Loucy (cell line): ENCODE measurements at regions not wholly inside any gene's neighbourhood (a gene's known extent, or its start where the extent isn't known, plus 50 kb on each side); places are given as distances from the start of the nearest gene placed in this dataset.

ENCODE experiments used
- H2AFZ ChIP-seq: fragments of 200-600 bp; sonication (generic); 2 replicates; pipeline ENCODE4 v1.6.0; 2016; ENCODE audit warnings: antibody characterized with exemption, mild to moderate bottlenecking, low read length, moderate library complexity
- H3F3A ChIP-seq: fragments of 200-600 bp; 2 replicates; pipeline ENCODE4 v1.6.0; 2016; ENCODE audit warnings: antibody characterized with exemption, low read depth, mild to moderate bottlenecking
- H3K27me3 ChIP-seq: fragments of 200-600 bp; sonication (generic); 2 replicates; pipeline ENCODE4 v1.6.1; 2014; ENCODE audit warnings: low read length, mild to moderate bottlenecking; ENCODE audit not compliant: insufficient read depth, poor library complexity, severe bottlenecking
- H3K36me3 ChIP-seq: fragments of 200-600 bp; sonication (generic); 2 replicates; pipeline ENCODE4 v1.6.1; 2016; ENCODE audit warnings: low read length; ENCODE audit not compliant: insufficient read depth
- H3K4me1 ChIP-seq: fragments of 200-600 bp; sonication (generic); 2 replicates; pipeline ENCODE4 v1.5.1; 2014; ENCODE audit warnings: low read length, mild to moderate bottlenecking; ENCODE audit not compliant: insufficient read depth, poor library complexity, severe bottlenecking
- H3K4me2 ChIP-seq: fragments of 200-600 bp; sonication (generic); 2 replicates; pipeline ENCODE4 v1.6.0; 2014; ENCODE audit warnings: antibody characterized with exemption, low read length, low read depth, mild to moderate bottlenecking; ENCODE audit not compliant: poor library complexity, severe bottlenecking
- H3K4me3 ChIP-seq: fragments of 200-600 bp; sonication (generic); 2 replicates; pipeline ENCODE4 v1.5.1; 2014; ENCODE audit warnings: low read length, mild to moderate bottlenecking, mixed read lengths; ENCODE audit not compliant: poor library complexity, severe bottlenecking
- H3K79me2 ChIP-seq: fragments of 200-600 bp; sonication (generic); 2 replicates; pipeline ENCODE4 v1.6.1; 2014; ENCODE audit warnings: low read length; ENCODE audit not compliant: insufficient read depth
- H3K9ac ChIP-seq: fragments of 200-600 bp; sonication (generic); 2 replicates; pipeline ENCODE4 v1.6.0; 2014; ENCODE audit warnings: mild to moderate bottlenecking, low read depth, low read length, moderate library complexity; ENCODE audit not compliant: poor library complexity, severe bottlenecking
- H3K9me2 ChIP-seq: fragments of 200-600 bp; sonication (generic); replicated peaks from 2 replicates; pipeline ENCODE4 v1.6.1; 2016; ENCODE audit warnings: low read depth, low read length, mixed read lengths
- H3K9me3 ChIP-seq: fragments of 200-600 bp; sonication (generic); 2 replicates; pipeline ENCODE4 v1.6.1; 2014; ENCODE audit warnings: mild to moderate bottlenecking, antibody characterized with exemption, low read length, low read depth; ENCODE audit not compliant: insufficient read depth
- H4K20me1 ChIP-seq: fragments of 200-600 bp; sonication (generic); 2 replicates; pipeline ENCODE4 v1.6.0; 2014; ENCODE audit warnings: antibody characterized with exemption, low read length, mild to moderate bottlenecking; ENCODE audit not compliant: insufficient read depth, poor library complexity, severe bottlenecking
- EZH2phosphoT487 ChIP-seq: fragments of 200-600 bp; IDR thresholded peaks from 2 replicates; pipeline ENCODE4 v1.6.1; 2018; ENCODE audit warnings: antibody characterized with exemption, mild to moderate bottlenecking, moderate library complexity, borderline replicate concordance
- TF ChIP-seq, protein P1 (sequence below): fragments of 200-600 bp; sonication (generic); conservative IDR thresholded peaks from 2 replicates; pipeline ENCODE4 v1.5.1; 2014; ENCODE audit warnings: mild to moderate bottlenecking, antibody characterized with exemption, low read length

DNA sequence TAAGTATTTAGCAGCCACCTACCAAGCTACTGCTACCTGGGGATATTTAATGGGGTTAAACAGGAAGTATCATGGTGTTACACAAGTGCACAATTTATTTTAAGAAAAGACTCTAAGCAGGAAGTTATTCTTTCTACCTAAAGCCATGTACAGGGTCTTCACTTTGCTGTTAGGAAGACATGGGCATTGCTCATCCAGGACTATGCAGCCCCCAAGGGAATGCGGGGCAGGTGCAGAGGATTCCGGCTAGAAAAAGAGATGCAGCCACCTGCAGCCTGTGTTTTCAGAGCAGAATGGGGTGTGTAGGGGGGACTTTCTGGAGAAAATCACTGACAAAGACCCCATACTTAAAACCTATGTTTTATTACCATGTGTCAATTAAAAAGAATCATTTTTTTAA is 399.1 kb upstream of the NOX3 start:
- Histone ChIP-seq H3K27me3 (no peaks in the 10 kb centered on the region), H3K9me3 (peaks cover 3% of the 10 kb centered on the region; the same call in 1 of the 2 replicates), H3K9me2 (no peaks in the 10 kb centered on the region), H2AFZ (peak overlapping the region; percentile 73), H3F3A (peaks cover 4% of the 10 kb centered on the region; the same call in 1 of the 2 replicates), H3K9ac (no peak overlapping the region), H4K20me1 (no peaks in the 10 kb centered on the region), H3K79me2 (no peaks in the 10 kb centered on the region), H3K36me3 (no peaks in the 10 kb centered on the region), H3K4me3 (no peak overlapping the region), H3K4me1 (peaks cover 61% of the 10 kb centered on the region), H3K4me2 (peak overlapping the region; percentile 52)
- TF ChIP-seq, protein P1, sequence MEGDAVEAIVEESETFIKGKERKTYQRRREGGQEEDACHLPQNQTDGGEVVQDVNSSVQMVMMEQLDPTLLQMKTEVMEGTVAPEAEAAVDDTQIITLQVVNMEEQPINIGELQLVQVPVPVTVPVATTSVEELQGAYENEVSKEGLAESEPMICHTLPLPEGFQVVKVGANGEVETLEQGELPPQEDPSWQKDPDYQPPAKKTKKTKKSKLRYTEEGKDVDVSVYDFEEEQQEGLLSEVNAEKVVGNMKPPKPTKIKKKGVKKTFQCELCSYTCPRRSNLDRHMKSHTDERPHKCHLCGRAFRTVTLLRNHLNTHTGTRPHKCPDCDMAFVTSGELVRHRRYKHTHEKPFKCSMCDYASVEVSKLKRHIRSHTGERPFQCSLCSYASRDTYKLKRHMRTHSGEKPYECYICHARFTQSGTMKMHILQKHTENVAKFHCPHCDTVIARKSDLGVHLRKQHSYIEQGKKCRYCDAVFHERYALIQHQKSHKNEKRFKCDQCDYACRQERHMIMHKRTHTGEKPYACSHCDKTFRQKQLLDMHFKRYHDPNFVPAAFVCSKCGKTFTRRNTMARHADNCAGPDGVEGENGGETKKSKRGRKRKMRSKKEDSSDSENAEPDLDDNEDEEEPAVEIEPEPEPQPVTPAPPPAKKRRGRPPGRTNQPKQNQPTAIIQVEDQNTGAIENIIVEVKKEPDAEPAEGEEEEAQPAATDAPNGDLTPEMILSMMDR: no peak
- TF ChIP-seq EZH2phosphoT487: no peak

DNA sequence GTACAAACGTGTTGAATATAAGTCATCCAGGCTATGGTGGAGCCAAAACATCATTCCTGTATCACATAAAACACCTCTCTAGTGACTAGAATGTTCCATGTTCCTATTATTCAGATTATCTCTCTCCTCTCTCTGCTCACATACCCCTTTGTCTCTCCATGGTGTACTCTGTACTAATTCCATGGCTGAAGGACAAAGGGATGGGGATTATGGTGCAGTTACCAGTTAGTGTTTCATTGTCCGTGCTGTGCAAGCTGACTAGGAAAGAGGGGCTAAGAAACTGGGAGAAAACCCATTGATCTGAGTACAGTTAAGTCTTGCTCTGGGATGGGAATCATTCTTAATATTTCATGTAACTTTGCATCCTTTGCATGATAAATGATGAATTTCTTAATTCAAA is 397.4 kb upstream of the NOX3 start:
- Histone ChIP-seq H3K4me1 (peaks cover 61% of the 10 kb centered on the region), H3K36me3 (no peaks in the 10 kb centered on the region), H3K9ac (no peak overlapping the region), H3K4me2 (no peak overlapping the region), H3K27me3 (no peaks in the 10 kb centered on the region), H3K9me2 (no peaks in the 10 kb centered on the region), H3K9me3 (peaks cover under 1% of the 10 kb centered on the region; the same call in 1 of the 2 replicates), H3K4me3 (no peak overlapping the region), H3F3A (peaks cover 5% of the 10 kb centered on the region; the same call in 1 of the 2 replicates), H2AFZ (no peak overlapping the region), H4K20me1 (no peaks in the 10 kb centered on the region), H3K79me2 (no peaks in the 10 kb centered on the region)
- TF ChIP-seq, protein P1: no peak
- TF ChIP-seq EZH2phosphoT487: no peak

DNA sequence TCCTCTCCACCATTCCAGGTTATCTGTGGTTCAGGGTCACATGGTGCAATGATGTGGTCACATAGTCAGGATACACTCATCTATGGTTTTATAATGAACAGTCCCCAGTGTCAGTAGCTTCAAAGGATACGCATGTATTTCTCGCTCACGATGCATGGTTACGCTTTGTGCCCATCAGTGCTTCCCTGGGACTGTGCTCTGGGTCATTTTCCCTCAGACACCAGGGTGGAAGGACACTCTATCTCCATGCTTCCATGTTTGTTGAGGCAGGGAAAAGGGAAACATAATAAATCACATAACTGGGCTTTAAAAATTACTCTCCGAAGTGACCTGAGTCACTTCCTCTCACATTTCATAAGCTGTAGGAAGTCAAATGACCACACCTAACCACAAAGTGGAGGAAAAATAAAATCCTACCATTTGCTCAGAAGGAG is 394.8 kb upstream of the NOX3 start:
- Histone ChIP-seq H3K4me3 (no peak overlapping the region), H2AFZ (no peak overlapping the region), H3K4me1 (peaks cover 47% of the 10 kb centered on the region), H3K79me2 (no peaks in the 10 kb centered on the region), H3F3A (peaks cover 5% of the 10 kb centered on the region; the same call in 1 of the 2 replicates), H3K9me2 (no peaks in the 10 kb centered on the region), H3K36me3 (no peaks in the 10 kb centered on the region), H3K4me2 (peak overlapping the region; percentile 43), H3K9ac (no peak overlapping the region), H4K20me1 (no peaks in the 10 kb centered on the region), H3K27me3 (no peaks in the 10 kb centered on the region), H3K9me3 (no peaks in the 10 kb centered on the region)
- no peak for TF ChIP-seq EZH2phosphoT487
- TF ChIP-seq, protein P1: no peak
